Endodermal cell (in vitro differentiated cells): ENCODE measurements at regions not wholly inside any gene's neighbourhood (a gene's known extent, or its start where the extent isn't known, plus 50 kb on each side); places are given as distances from the start of the nearest gene placed in this dataset.

ENCODE experiments used
- DNase-seq: peaks from one replicate; pipeline ENCODE4 v3.0.0-alpha.2; 2017
- H3K27ac ChIP-seq: 2 replicates; pipeline ENCODE4 v1.5.1; 2013; ENCODE audit warnings: mild to moderate bottlenecking, low read depth, low read length, moderate library complexity
- H3K27me3 ChIP-seq: 2 replicates; pipeline ENCODE4 v1.6.1; 2013; ENCODE audit warnings: mild to moderate bottlenecking, low read length, moderate library complexity; ENCODE audit not compliant: insufficient read depth, control insufficient read depth, poor library complexity, severe bottlenecking
- H3K36me3 ChIP-seq: 2 replicates; pipeline ENCODE4 v1.7.0; 2013; ENCODE audit warnings: mild to moderate bottlenecking, low read length, moderate library complexity; ENCODE audit not compliant: control insufficient read depth, insufficient read depth
- H3K4me1 ChIP-seq: one replicate; pipeline ENCODE4 v1.7.0; 2013; ENCODE audit warnings: low read length; ENCODE audit not compliant: control insufficient read depth, insufficient read depth
- H3K4me3 ChIP-seq: 2 replicates; pipeline ENCODE4 v1.5.1; 2013; ENCODE audit warnings: mild to moderate bottlenecking, low read length, moderate library complexity
- H3K9ac ChIP-seq: 2 replicates; pipeline ENCODE4 v1.6.1; 2013; ENCODE audit warnings: mild to moderate bottlenecking, low read length, moderate library complexity; ENCODE audit not compliant: poor library complexity, severe bottlenecking; ENCODE audit errors: extremely low read depth
- H3K9me3 ChIP-seq: 2 replicates; pipeline ENCODE4 v1.6.1; 2013; ENCODE audit warnings: mild to moderate bottlenecking, low read length, moderate library complexity; ENCODE audit not compliant: control insufficient read depth
- H3K27ac Mint-ChIP-seq: 2 replicates; pipeline ENCODE4 v1.8.0; 2020; ENCODE audit warnings: mixed read lengths
- H3K27me3 Mint-ChIP-seq: 2 replicates; pipeline ENCODE4 v1.8.0; 2021; ENCODE audit warnings: mild to moderate bottlenecking, mixed read lengths; ENCODE audit not compliant: insufficient read depth
- H3K36me3 Mint-ChIP-seq: 2 replicates; pipeline ENCODE4 v1.8.0; 2020; ENCODE audit warnings: low read depth, mixed read lengths
- H3K4me1 Mint-ChIP-seq: 2 replicates; pipeline ENCODE4 v1.8.0; 2020; ENCODE audit warnings: mixed read lengths
- H3K4me3 Mint-ChIP-seq: 2 replicates; pipeline ENCODE4 v1.8.0; 2020; ENCODE audit warnings: mild to moderate bottlenecking, moderate library complexity, mixed read lengths
- H3K9me3 Mint-ChIP-seq: 2 replicates; pipeline ENCODE4 v1.8.0; 2020; ENCODE audit warnings: mild to moderate bottlenecking, mixed read lengths
- WGBS, 2 experiments: methylation state at CpG; one replicate each; pipeline versions ENCODE4 v1.1.5 to v1.1.7; 2013; ENCODE audit warnings: missing lambda C conversion rate in 2 of 2, mixed read lengths in 1 of 2; ENCODE audit not compliant: insufficient coverage in 1 of 2, insufficient read length in 1 of 2; 5-methylcytosine and 5-hydroxymethylcytosine counted together
- TF ChIP-seq, protein P1 (sequence below): fragments of 200-600 bp; sonication (generic); conservative IDR thresholded peaks from 2 replicates; pipeline ENCODE4 v1.5.0; 2021; ENCODE audit warnings: antibody characterized with exemption, mild to moderate bottlenecking

DNA sequence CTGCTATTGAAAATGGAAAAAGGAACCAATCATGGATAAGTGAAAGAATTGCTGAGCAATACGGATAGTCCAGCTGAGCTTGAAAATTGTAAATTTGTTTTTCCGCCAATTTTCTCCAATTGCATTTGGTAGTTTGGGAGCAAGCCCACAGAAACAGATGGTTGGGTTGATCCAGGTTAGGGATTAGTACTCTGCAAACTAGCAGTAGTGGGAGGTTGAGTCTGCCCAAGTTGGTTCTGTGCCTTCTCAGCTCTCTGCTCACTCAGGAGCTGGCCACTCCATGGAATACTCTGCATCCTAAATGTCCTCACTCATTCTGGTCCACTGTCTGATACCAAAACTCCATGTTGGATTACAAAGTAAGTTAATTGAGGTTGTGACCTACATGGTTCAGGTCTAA, 361.1 kb upstream of the ATP2B1 start:
- H3K4me1 ChIP-seq = no peaks in the 10 kb centered on the region
- H3K27ac ChIP-seq = no peak overlapping the region
- peaks cover 2% of the 10 kb centered on the region for H3K27me3 Mint-ChIP-seq
- DNase-seq = no peak
- no peak overlapping the region for H3K27ac Mint-ChIP-seq
- H3K4me1 Mint-ChIP-seq = no peaks in the 10 kb centered on the region
- H3K4me3 Mint-ChIP-seq = no peak overlapping the region
- TF ChIP-seq, protein P1, sequence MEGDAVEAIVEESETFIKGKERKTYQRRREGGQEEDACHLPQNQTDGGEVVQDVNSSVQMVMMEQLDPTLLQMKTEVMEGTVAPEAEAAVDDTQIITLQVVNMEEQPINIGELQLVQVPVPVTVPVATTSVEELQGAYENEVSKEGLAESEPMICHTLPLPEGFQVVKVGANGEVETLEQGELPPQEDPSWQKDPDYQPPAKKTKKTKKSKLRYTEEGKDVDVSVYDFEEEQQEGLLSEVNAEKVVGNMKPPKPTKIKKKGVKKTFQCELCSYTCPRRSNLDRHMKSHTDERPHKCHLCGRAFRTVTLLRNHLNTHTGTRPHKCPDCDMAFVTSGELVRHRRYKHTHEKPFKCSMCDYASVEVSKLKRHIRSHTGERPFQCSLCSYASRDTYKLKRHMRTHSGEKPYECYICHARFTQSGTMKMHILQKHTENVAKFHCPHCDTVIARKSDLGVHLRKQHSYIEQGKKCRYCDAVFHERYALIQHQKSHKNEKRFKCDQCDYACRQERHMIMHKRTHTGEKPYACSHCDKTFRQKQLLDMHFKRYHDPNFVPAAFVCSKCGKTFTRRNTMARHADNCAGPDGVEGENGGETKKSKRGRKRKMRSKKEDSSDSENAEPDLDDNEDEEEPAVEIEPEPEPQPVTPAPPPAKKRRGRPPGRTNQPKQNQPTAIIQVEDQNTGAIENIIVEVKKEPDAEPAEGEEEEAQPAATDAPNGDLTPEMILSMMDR = no peak
- no peaks in the 10 kb centered on the region for H3K9me3 Mint-ChIP-seq
- WGBS, 2 experiments = 95 to 97% methylated on average over 2 of the region's 2 CpGs
- no peak overlapping the region for H3K9ac ChIP-seq
- peaks cover 10% of the 10 kb centered on the region for H3K9me3 ChIP-seq
- no peaks in the 10 kb centered on the region for H3K27me3 ChIP-seq
- no peaks in the 10 kb centered on the region for H3K36me3 ChIP-seq
- no peak overlapping the region for H3K4me3 ChIP-seq
- H3K36me3 Mint-ChIP-seq = no peaks in the 10 kb centered on the region

DNA sequence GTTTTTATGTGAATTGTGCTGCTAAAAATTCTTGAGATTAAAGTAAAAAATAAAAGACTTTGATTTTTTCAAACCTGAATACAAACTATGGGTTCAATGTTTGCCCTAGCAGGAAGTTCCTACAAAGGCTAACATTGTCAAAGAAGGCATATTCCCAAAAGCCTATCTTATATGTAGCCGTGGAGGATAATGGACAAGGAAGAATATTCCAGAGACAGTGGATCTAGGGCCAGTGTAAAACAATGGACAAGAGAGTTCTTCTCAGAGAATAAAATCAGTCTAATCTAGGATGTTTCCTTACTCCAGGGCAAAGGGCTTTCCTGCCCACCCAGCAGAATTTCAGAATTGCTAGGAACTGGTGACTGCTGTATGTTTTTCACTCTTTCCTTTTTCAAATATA, 359.2 kb upstream of the ATP2B1 start:
- H3K27ac ChIP-seq = no peak overlapping the region
- H3K27me3 ChIP-seq = no peaks in the 10 kb centered on the region
- DNase-seq = no peak
- no peak overlapping the region for H3K9ac ChIP-seq
- Mint-ChIP-seq H3K4me1 (no peaks in the 10 kb centered on the region), H3K36me3 (no peaks in the 10 kb centered on the region), H3K27ac (no peak overlapping the region), H3K9me3 (no peaks in the 10 kb centered on the region), H3K4me3 (no peak overlapping the region), H3K27me3 (no peaks in the 10 kb centered on the region)
- H3K9me3 ChIP-seq = peaks cover 10% of the 10 kb centered on the region
- H3K4me1 ChIP-seq = no peaks in the 10 kb centered on the region
- H3K4me3 ChIP-seq = no peak overlapping the region
- WGBS, 2 experiments = 100% methylated on average over 1 of the region's 1 CpG; no CpG with 5 or more reads in 1 of the 2 experiments
- TF ChIP-seq, protein P1 = no peak
- no peaks in the 10 kb centered on the region for H3K36me3 ChIP-seq

DNA sequence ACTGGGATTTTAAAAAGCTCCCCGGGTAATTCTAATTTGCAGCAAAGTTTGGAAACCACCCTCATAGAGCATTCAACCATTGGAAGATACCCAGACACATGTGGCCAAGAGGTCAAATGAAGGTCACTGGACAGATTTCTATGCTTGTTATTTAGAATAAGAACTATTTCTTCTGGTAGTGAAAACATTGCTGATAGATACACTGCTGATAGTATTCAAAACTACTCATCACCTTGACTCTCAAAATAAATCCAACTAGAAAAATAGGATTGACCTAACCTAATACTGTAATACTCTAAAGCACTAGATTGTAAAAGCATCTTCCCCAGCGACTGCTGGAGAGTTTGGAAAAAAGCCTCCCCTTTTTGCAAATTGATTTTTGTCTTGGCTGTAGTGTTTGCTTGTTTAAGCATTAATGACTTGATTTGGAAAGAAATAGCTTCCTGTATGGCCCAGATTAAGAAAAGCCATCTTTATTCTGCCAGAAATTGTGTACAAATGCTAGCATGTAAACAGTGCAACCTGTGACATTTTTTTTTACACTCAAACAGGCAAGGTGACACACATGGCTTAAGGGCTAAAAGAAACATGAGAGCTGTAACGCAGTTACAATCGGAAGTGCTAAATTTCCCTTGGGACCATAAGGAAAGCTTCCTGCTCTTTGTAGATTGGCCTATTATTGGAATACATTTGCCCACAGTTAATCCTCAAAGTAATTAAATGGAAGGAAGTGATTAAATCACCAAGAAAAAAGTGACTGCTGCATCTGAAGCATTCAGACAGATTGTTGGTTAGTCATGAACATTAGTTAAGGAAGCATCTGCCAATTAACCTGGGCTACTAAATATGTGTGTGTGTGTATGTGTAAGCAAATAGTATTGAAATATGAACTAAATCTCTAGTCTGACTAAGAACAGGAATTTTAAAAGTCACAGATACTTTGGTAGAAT, 356.5 kb upstream of the ATP2B1 start:
- no peak overlapping the region for H3K27ac Mint-ChIP-seq
- Histone ChIP-seq H3K36me3 (no peaks in the 10 kb centered on the region), H3K27ac (no peak overlapping the region), H3K4me3 (no peak overlapping the region), H3K27me3 (no peaks in the 10 kb centered on the region), H3K9me3 (no peaks in the 10 kb centered on the region), H3K4me1 (no peaks in the 10 kb centered on the region), H3K9ac (no peak overlapping the region)
- TF ChIP-seq, protein P1 = no peak
- no peaks in the 10 kb centered on the region for H3K36me3 Mint-ChIP-seq
- no peaks in the 10 kb centered on the region for H3K27me3 Mint-ChIP-seq
- 86 to 96% methylated on average over 3 to 4 of the region's 4 CpGs for WGBS, 2 experiments
- no peaks in the 10 kb centered on the region for H3K4me1 Mint-ChIP-seq
- H3K4me3 Mint-ChIP-seq = no peak overlapping the region
- no peaks in the 10 kb centered on the region for H3K9me3 Mint-ChIP-seq
- DNase-seq = no peak
